ENCODE measurements at regions not wholly inside any gene's neighbourhood (a gene's known extent, or its start where the extent isn't known, plus 50 kb on each side); places are given as distances from the start of the nearest gene placed in this dataset.

DNA sequence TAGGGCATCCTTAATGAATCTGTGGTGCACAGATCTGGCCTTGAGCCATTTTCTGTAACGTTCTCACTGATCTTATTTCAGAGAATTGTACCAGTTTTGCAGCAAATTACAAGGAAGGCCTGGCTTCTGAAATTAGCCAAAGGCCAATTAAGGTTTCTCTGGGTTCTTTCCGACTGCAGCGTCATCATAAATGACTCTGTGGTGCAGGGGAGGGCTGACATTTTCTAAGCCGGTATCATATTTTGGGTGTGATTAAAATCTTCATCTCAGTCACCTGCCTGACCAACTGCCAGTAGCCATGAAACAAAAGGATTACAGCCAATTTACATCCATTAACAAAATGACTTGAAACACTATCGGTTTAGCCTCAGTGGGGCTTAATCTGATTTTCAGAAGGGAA is 363.7 kb downstream of the ADRA2A start:
- TF ChIP-seq, protein P1, sequence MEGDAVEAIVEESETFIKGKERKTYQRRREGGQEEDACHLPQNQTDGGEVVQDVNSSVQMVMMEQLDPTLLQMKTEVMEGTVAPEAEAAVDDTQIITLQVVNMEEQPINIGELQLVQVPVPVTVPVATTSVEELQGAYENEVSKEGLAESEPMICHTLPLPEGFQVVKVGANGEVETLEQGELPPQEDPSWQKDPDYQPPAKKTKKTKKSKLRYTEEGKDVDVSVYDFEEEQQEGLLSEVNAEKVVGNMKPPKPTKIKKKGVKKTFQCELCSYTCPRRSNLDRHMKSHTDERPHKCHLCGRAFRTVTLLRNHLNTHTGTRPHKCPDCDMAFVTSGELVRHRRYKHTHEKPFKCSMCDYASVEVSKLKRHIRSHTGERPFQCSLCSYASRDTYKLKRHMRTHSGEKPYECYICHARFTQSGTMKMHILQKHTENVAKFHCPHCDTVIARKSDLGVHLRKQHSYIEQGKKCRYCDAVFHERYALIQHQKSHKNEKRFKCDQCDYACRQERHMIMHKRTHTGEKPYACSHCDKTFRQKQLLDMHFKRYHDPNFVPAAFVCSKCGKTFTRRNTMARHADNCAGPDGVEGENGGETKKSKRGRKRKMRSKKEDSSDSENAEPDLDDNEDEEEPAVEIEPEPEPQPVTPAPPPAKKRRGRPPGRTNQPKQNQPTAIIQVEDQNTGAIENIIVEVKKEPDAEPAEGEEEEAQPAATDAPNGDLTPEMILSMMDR (IDR thresholded peaks at IDR 0.05; ENCODE audit: extremely low read depth in 1 of 2, insufficient read depth in 1 of 2, low read depth in 1 of 2, low read length in 2 of 2) = no peak
- TF ChIP-seq EZH2 (IDR thresholded peaks at IDR 0.05; ENCODE audit: borderline replicate concordance, low read depth, low read length, severe bottlenecking) (no peak), POLR2A (IDR thresholded peaks at IDR 0.05; ENCODE audit: low read depth, low read length) (no peak), POLR2AphosphoS5 (IDR thresholded peaks at IDR 0.05; ENCODE audit: insufficient read depth, low read depth, low read length) (no peak), MYC (IDR thresholded peaks at IDR 0.05; ENCODE audit: low read depth, low read length) (no peak), JUN (IDR thresholded peaks at IDR 0.05; ENCODE audit: borderline replicate concordance, insufficient read depth, insufficient read length, low read depth) (no peak), MAX (IDR thresholded peaks at IDR 0.05; ENCODE audit: insufficient read depth, insufficient read length) (no peak), FOS (IDR thresholded peaks at IDR 0.05; ENCODE audit: borderline replicate concordance, insufficient read depth, low read length) (no peak)

Data from endothelial cell of umbilical vein (primary cell).